HUDEP-2 (cell line): ENCODE measurements at regions not wholly inside any gene's neighbourhood (a gene's known extent, or its start where the extent isn't known, plus 50 kb on each side); places are given as distances from the start of the nearest gene placed in this dataset.

Experiments
- DNase-seq, 76 experiments: peaks; one replicate each; lab custom pipeline; 2025; ENCODE audit not compliant: unreplicated experiment in 76 of 76; lab: John Stamatoyannopoulos, UW

GRCh38 chr7:22589641-22590201 is 89.7 kb upstream of the STEAP1B start:
- DNase-seq: no peak

GRCh38 chr7:22588351-22588750 is 88.4 kb upstream of the STEAP1B start:
- DNase-seq: no peak

GRCh38 chr7:22587322-22587721 is 87.3 kb upstream of the STEAP1B start:
- no peak for DNase-seq

- DNase-seq: no peak
Observed at GRCh38 chr7:22586786-22587140, 86.8 kb upstream of the STEAP1B start.

- no peak for DNase-seq
Observed at GRCh38 chr7:22586101-22586785, 86.3 kb upstream of the STEAP1B start.

- no peak for DNase-seq
Observed at GRCh38 chr7:22584179-22584578, 84.2 kb upstream of the STEAP1B start.

GRCh38 chr7:22582863-22583622 is 83.1 kb upstream of the STEAP1B start:
- no peak for DNase-seq

GRCh38 chr7:22581099-22581498 is 81.1 kb upstream of the STEAP1B start:
- no peak for DNase-seq

GRCh38 chr7:22579961-22580360 is 80.0 kb upstream of the STEAP1B start:
- no peak for DNase-seq

GRCh38 chr7:22578007-22578733 is 78.2 kb upstream of the STEAP1B start:
- DNase-seq: no peak

- no peak for DNase-seq
Observed at GRCh38 chr7:22577470-22578001, 77.5 kb upstream of the STEAP1B start.

- DNase-seq: no peak
Observed at GRCh38 chr7:22576612-22577469, 76.9 kb upstream of the STEAP1B start.

- no peak for DNase-seq
Observed at GRCh38 chr7:22574754-22575520, 74.9 kb upstream of the STEAP1B start.

GRCh38 chr7:22572937-22573336 is 72.9 kb upstream of the STEAP1B start:
- no peak for DNase-seq

GRCh38 chr7:22572292-22572691 is 72.3 kb upstream of the STEAP1B start:
- DNase-seq: no peak

- no peak for DNase-seq
Observed at GRCh38 chr7:22571766-22572165, 71.8 kb upstream of the STEAP1B start.

- DNase-seq: no peak
Observed at GRCh38 chr7:22569586-22570321, 69.8 kb upstream of the STEAP1B start.

GRCh38 chr7:22566592-22566991 is 66.6 kb upstream of the STEAP1B start:
- DNase-seq: no peak

GRCh38 chr7:22566176-22566575 is 66.2 kb upstream of the STEAP1B start:
- no peak for DNase-seq
